H1 (cell line): ENCODE measurements at regions not wholly inside any gene's neighbourhood (a gene's known extent, or its start where the extent isn't known, plus 50 kb on each side); places are given as distances from the start of the nearest gene placed in this dataset.

ENCODE experiments used
- CTCF ChIA-PET: fragments of 300-600 bp; sonication (Branson Sonifier 250); formaldehyde crosslinking; loops from one replicate; lab custom pipeline; 2021; ENCODE audit not compliant: partially characterized antibody; lab: Charles Lee
- POLR2A ChIA-PET: fragments of 300-600 bp; sonication (Branson Sonifier 250); formaldehyde crosslinking; loops from one replicate; lab custom pipeline; 2021; ENCODE audit warnings: inconsistent platforms; ENCODE audit not compliant: partially characterized antibody; lab: Charles Lee
- DNase-seq, 2 experiments: peaks; one replicate each; pipeline versions ENCODE4 v3.0.0 to v3.0.0-alpha.2; 2010 to 2022; ENCODE audit warnings: low spot score in 2 of 2, low read depth in 1 of 2, mixed read lengths in 1 of 2
- FAIRE-seq: peaks from 2 replicates; lab custom pipeline; 2011; peaks lifted over from hg19 to GRCh38; lab: Jason Lieb, UNC
- H2AFZ ChIP-seq: 2 replicates; pipeline ENCODE4 v1.8.1; 2012; ENCODE audit warnings: low read length, inconsistent platforms
- H2AK5ac ChIP-seq: 2 replicates; pipeline ENCODE4 v1.6.1; 2013; ENCODE audit warnings: low read depth, low read length
- H2BK120ac ChIP-seq: replicated peaks from 2 replicates; pipeline ENCODE3; 2013; ENCODE audit warnings: low read depth, low read length, inconsistent platforms
- H2BK12ac ChIP-seq: 2 replicates; pipeline ENCODE4 v1.6.1; 2013; ENCODE audit warnings: low read depth, low read length
- H2BK15ac ChIP-seq: 2 replicates; pipeline ENCODE4 v1.6.1; 2013; ENCODE audit warnings: low read length
- H2BK20ac ChIP-seq: 2 replicates; pipeline ENCODE4 v1.6.1; 2013; ENCODE audit warnings: low read length
- H2BK5ac ChIP-seq: 2 replicates; pipeline ENCODE4 v1.6.1; 2013; ENCODE audit warnings: low read depth, low read length
- H3K14ac ChIP-seq: 2 replicates; pipeline ENCODE4 v1.6.1; 2013; ENCODE audit warnings: inconsistent platforms; ENCODE audit not compliant: insufficient read length
- H3K18ac ChIP-seq: 2 replicates; pipeline ENCODE4 v1.6.1; 2013; ENCODE audit warnings: low read length; ENCODE audit errors: extremely low read depth
- H3K23ac ChIP-seq: 2 replicates; pipeline ENCODE4 v1.6.1; 2013; ENCODE audit warnings: inconsistent platforms; ENCODE audit not compliant: insufficient read length
- H3K23me2 ChIP-seq: 2 replicates; pipeline ENCODE4 v1.6.1; 2013; ENCODE audit warnings: low read depth, low read length
- H3K27ac ChIP-seq: 2 replicates; pipeline ENCODE4 v1.6.1; 2011; ENCODE audit warnings: low read depth, low read length, inconsistent platforms
- H3K27me3 ChIP-seq, 4 experiments: replicated peaks in 1 of 4; 1 replicate in 1 of 4; 2 replicates in 3 of 4; pipeline versions ENCODE4 v1.6.1 to v1.8.1; 2011 to 2013; ENCODE audit warnings: low read length in 3 of 4, mild to moderate bottlenecking in 3 of 4, inconsistent platforms in 2 of 4, mixed read lengths in 2 of 4, moderate library complexity in 1 of 4; ENCODE audit not compliant: control insufficient read depth in 3 of 4, insufficient read depth in 3 of 4; ENCODE audit errors: extremely low read depth in 1 of 4
- H3K36me3 ChIP-seq, 4 experiments: 2 replicates each; pipeline versions ENCODE4 v1.6.1 to v1.8.1; 2011 to 2013; ENCODE audit warnings: mild to moderate bottlenecking in 4 of 4, low read length in 3 of 4, moderate library complexity in 2 of 4, control low read depth in 1 of 4, inconsistent platforms in 1 of 4; ENCODE audit not compliant: insufficient read depth in 4 of 4, control insufficient read depth in 2 of 4
- H3K4ac ChIP-seq: replicated peaks from 2 replicates; pipeline ENCODE3; 2013; ENCODE audit warnings: low read length, low read depth, mixed read lengths, inconsistent platforms; ENCODE audit not compliant: insufficient read length
- H3K4me1 ChIP-seq, 4 experiments: replicated peaks in 1 of 4; 1 replicate in 1 of 4; 2 replicates in 3 of 4; pipeline versions ENCODE4 v1.6.1 to v1.8.1; 2011 to 2013; ENCODE audit warnings: low read length in 3 of 4, inconsistent platforms in 2 of 4, mixed read lengths in 1 of 4; ENCODE audit not compliant: insufficient read depth in 4 of 4, control insufficient read depth in 3 of 4
- H3K4me2 ChIP-seq, 2 experiments: 2 replicates each; pipeline versions ENCODE4 v1.6.1 to v1.8.1; 2011 to 2013; ENCODE audit warnings: low read depth in 2 of 2, low read length in 2 of 2, control low read depth in 1 of 2, inconsistent platforms in 1 of 2, mild to moderate bottlenecking in 1 of 2; ENCODE audit not compliant: insufficient read depth in 1 of 2
- H3K4me3 ChIP-seq, 4 experiments: fragments of 200-600, 300-600 bp in 1 of 4; sonication (generic), shearing (Covaris generic), sonication (Bioruptor Twin) in 1 of 4; 2 replicates each; pipeline versions ENCODE4 v1.5.1 to v1.8.1; 2011 to 2016; ENCODE audit warnings: low read length in 4 of 4, low read depth in 3 of 4, control low read depth in 2 of 4, inconsistent platforms in 2 of 4, mild to moderate bottlenecking in 2 of 4, mixed read lengths in 1 of 4, moderate library complexity in 1 of 4; ENCODE audit not compliant: insufficient read depth in 2 of 4; ENCODE audit errors: extremely low read depth in 1 of 4
- H3K56ac ChIP-seq: replicated peaks from 2 replicates; pipeline ENCODE3; 2013; ENCODE audit warnings: low read depth, mild to moderate bottlenecking, mixed read lengths, low read length, inconsistent platforms; ENCODE audit not compliant: insufficient read length
- H3K79me1 ChIP-seq: 2 replicates; pipeline ENCODE4 v1.6.1; 2013; ENCODE audit warnings: low read depth, low read length, control low read depth
- H3K79me2 ChIP-seq, 2 experiments: 2 replicates each; pipeline versions ENCODE4 v1.6.1 to v1.8.1; 2012 to 2013; ENCODE audit warnings: low read length in 2 of 2, mild to moderate bottlenecking in 2 of 2, inconsistent platforms in 1 of 2; ENCODE audit not compliant: insufficient read depth in 2 of 2, control insufficient read depth in 1 of 2
- H3K9ac ChIP-seq, 4 experiments: replicated peaks in 1 of 4; 1 replicate in 1 of 4; 2 replicates in 3 of 4; pipeline versions ENCODE4 v1.6.1 to v1.8.1; 2011 to 2013; ENCODE audit warnings: low read depth in 3 of 4, low read length in 3 of 4, control low read depth in 2 of 4, mild to moderate bottlenecking in 2 of 4, moderate library complexity in 2 of 4, inconsistent platforms in 1 of 4; ENCODE audit errors: extremely low read depth in 1 of 4
- H3K9me3 ChIP-seq, 2 experiments: 2 replicates each; pipeline versions ENCODE4 v1.6.1 to v1.8.1; 2012 to 2013; ENCODE audit warnings: mild to moderate bottlenecking in 2 of 2, moderate library complexity in 2 of 2, control low read depth in 1 of 2, inconsistent platforms in 1 of 2, low read depth in 1 of 2, low read length in 1 of 2, mixed read lengths in 1 of 2; ENCODE audit not compliant: insufficient read depth in 2 of 2
- H4K20me1 ChIP-seq, 2 experiments: replicated peaks in 1 of 2; 2 replicates each; pipeline versions ENCODE3 to v1.8.1; 2011 to 2013; ENCODE audit warnings: inconsistent platforms in 2 of 2, low read length in 2 of 2, mild to moderate bottlenecking in 1 of 2; ENCODE audit not compliant: insufficient read depth in 2 of 2, control insufficient read depth in 1 of 2
- H4K5ac ChIP-seq: 2 replicates; pipeline ENCODE4 v1.6.1; 2013; ENCODE audit warnings: low read length, low read depth, mixed read lengths, inconsistent platforms; ENCODE audit not compliant: insufficient read length
- H4K8ac ChIP-seq: 2 replicates; pipeline ENCODE4 v1.8.0; 2013; ENCODE audit warnings: mild to moderate bottlenecking, moderate library complexity, low read length, inconsistent platforms; ENCODE audit not compliant: insufficient read depth; ENCODE audit errors: extremely low read depth
- H4K91ac ChIP-seq: replicated peaks from 2 replicates; pipeline ENCODE3; 2013; ENCODE audit warnings: low read length, mixed read lengths, inconsistent platforms; ENCODE audit not compliant: insufficient read length
- BACH1 ChIP-seq: IDR thresholded peaks from 2 replicates; pipeline ENCODE4 v1.6.1; 2012; ENCODE audit warnings: low read length, improper control_type of control experiment
- BCL11A ChIP-seq, 2 experiments: IDR thresholded peaks; one replicate each; pipeline ENCODE4 v1.6.1; 2011; ENCODE audit warnings: low read depth in 2 of 2, low read length in 2 of 2, mild to moderate bottlenecking in 2 of 2
- CTBP2 ChIP-seq: IDR thresholded peaks from 2 replicates; pipeline ENCODE4 v1.7.0; 2011; ENCODE audit warnings: borderline replicate concordance, mild to moderate bottlenecking, moderate library complexity, mixed read lengths, low read length; ENCODE audit not compliant: insufficient read depth, insufficient read length
- EP300 ChIP-seq, 2 experiments: IDR thresholded peaks; 1 replicate in 1 of 2; 2 replicates in 1 of 2; pipeline ENCODE4 v1.6.1; 2011 to 2012; ENCODE audit warnings: low read depth in 2 of 2, low read length in 2 of 2, mild to moderate bottlenecking in 2 of 2, borderline replicate concordance in 1 of 2, inconsistent platforms in 1 of 2, moderate library complexity in 1 of 2
- FOSL1 ChIP-seq: IDR thresholded peaks from 2 replicates; pipeline ENCODE4 v1.6.1; 2011; ENCODE audit warnings: mild to moderate bottlenecking, low read depth, low read length, moderate library complexity; ENCODE audit not compliant: insufficient read depth
- JUN ChIP-seq: IDR thresholded peaks from 2 replicates; pipeline ENCODE4 v1.6.1; 2011; ENCODE audit warnings: low read depth, mild to moderate bottlenecking, improper control_type of control experiment, low read length
- RAD21 ChIP-seq, 2 experiments: IDR thresholded peaks in 1 of 2; conservative IDR thresholded peaks in 1 of 2; 2 replicates each; pipeline ENCODE4 v1.6.1; 2011; ENCODE audit warnings: low read depth in 2 of 2, low read length in 2 of 2, improper control_type of control experiment in 1 of 2, inconsistent platforms in 1 of 2, mild to moderate bottlenecking in 1 of 2, moderate library complexity in 1 of 2
- SAP30 ChIP-seq: fragments of 300-600 bp; sonication (generic); IDR thresholded peaks from 2 replicates; pipeline ENCODE4 v1.7.1; 2012; ENCODE audit warnings: low read length, moderate library complexity, mild to moderate bottlenecking, inconsistent platforms; ENCODE audit not compliant: insufficient read depth, insufficient replicate concordance
- ZNF274 ChIP-seq: IDR thresholded peaks from 2 replicates; pipeline ENCODE4 v1.7.0; 2012; ENCODE audit warnings: low read length, borderline replicate concordance; ENCODE audit errors: extremely low read depth
- WGBS, 2 experiments: shearing (Covaris generic) in 1 of 2; methylation state at CpG; one replicate each; pipeline versions ENCODE4 v1.1.6 to v1.1.7; 2013 to 2015; ENCODE audit warnings: low lambda C conversion rate in 2 of 2, mixed read lengths in 2 of 2, inconsistent platforms in 1 of 2, low coverage in 1 of 2, missing lambda C conversion rate in 1 of 2; ENCODE audit not compliant: insufficient replicate concordance in 2 of 2, insufficient coverage in 1 of 2, insufficient read length in 1 of 2; ENCODE audit errors: extremely low coverage in 1 of 2, missing lambda C conversion rate in 1 of 2; 5-methylcytosine and 5-hydroxymethylcytosine counted together
- TF ChIP-seq, protein P1 (sequence below): IDR thresholded peaks from 2 replicates; pipeline ENCODE4 v1.6.1; 2012; ENCODE audit warnings: inconsistent platforms
- TF ChIP-seq, protein P2 (sequence below): IDR thresholded peaks from 2 replicates; pipeline ENCODE4 v1.6.1; 2012; ENCODE audit warnings: low read length, inconsistent platforms

DNA sequence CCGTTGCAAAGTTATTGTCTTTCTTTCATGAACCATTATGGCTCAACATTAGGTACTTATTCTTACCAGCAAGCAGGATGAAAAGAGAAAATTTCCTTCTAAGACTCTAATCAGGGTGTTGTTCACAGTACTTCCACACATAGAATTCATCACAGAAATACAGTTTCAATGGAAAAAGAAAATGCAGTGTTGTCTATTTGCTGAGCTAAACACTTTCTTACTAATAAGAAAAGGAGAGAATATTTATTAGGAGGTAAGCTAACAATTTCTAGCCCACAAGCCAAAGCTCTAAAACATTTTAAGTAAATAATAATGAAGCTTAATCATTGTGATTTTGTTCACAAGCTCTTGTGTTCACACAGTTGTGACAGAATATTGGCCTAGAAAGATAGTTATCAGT is 1772.8 kb upstream of the PCDH7 start:
- Histone ChIP-seq H3K56ac (no peak overlapping the region), H3K79me2 (no peaks in the 10 kb centered on the region), H3K18ac (no peak overlapping the region), H3K14ac (no peak overlapping the region), H2AFZ (no peak overlapping the region), H3K23ac (no peak overlapping the region), H2BK5ac (no peak overlapping the region), H3K36me3 (no peaks in the 10 kb centered on the region), H2AK5ac (no peak overlapping the region), H3K79me1 (no peaks in the 10 kb centered on the region), H2BK120ac (no peak overlapping the region), H4K5ac (no peak overlapping the region), H3K4ac (no peak overlapping the region), H3K4me2 (no peak overlapping the region), H3K27me3 (no peaks in the 10 kb centered on the region), H2BK12ac (no peak overlapping the region), H2BK15ac (no peak overlapping the region), H3K23me2 (no peaks in the 10 kb centered on the region), H4K8ac (no peak overlapping the region), H3K9ac (no peak overlapping the region), H3K9me3 (no peaks in the 10 kb centered on the region), H2BK20ac (no peak overlapping the region), H3K27ac (no peak overlapping the region), H3K4me3 (no peak overlapping the region), H4K91ac (no peak overlapping the region), H4K20me1 (no peaks in the 10 kb centered on the region), H3K4me1 (no peaks in the 10 kb centered on the region)
- POLR2A ChIA-PET, result no interaction called here
- DNase-seq (no peak), FAIRE-seq (no peak)
- CTCF ChIA-PET, result no interaction called here
- WGBS, 2 experiments, result 95% methylated on average over 1 of the region's 1 CpG; no CpG with 5 or more reads in 1 of the 2 experiments
- TF ChIP-seq EP300 (IDR thresholded peaks at IDR 0.05; ENCODE audit: borderline replicate concordance in 1 of 2, low read depth in 2 of 2, low read length in 2 of 2) (no peak), CTBP2 (no peak), JUN (no peak), RAD21 (IDR thresholded peaks at IDR 0.05 in 1 of 2, conservative IDR thresholded peaks at IDR 0.05 in 1 of 2; ENCODE audit: low read depth in 2 of 2, low read length in 2 of 2) (no peak), BCL11A (IDR thresholded peaks at IDR 0.05; ENCODE audit: low read depth in 2 of 2, low read length in 2 of 2) (no peak), FOSL1 (no peak), BACH1 (no peak), SAP30 (no peak), ZNF274 (no peak)
- TF ChIP-seq, protein P1, sequence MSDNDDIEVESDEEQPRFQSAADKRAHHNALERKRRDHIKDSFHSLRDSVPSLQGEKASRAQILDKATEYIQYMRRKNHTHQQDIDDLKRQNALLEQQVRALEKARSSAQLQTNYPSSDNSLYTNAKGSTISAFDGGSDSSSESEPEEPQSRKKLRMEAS, result no peak
- TF ChIP-seq, protein P2, sequence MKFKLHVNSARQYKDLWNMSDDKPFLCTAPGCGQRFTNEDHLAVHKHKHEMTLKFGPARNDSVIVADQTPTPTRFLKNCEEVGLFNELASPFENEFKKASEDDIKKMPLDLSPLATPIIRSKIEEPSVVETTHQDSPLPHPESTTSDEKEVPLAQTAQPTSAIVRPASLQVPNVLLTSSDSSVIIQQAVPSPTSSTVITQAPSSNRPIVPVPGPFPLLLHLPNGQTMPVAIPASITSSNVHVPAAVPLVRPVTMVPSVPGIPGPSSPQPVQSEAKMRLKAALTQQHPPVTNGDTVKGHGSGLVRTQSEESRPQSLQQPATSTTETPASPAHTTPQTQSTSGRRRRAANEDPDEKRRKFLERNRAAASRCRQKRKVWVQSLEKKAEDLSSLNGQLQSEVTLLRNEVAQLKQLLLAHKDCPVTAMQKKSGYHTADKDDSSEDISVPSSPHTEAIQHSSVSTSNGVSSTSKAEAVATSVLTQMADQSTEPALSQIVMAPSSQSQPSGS, result no peak
